Forelimb muscle (tissue), 1 donor: ENCODE measurements at regions not wholly inside any gene's neighbourhood (a gene's known extent, or its start where the extent isn't known, plus 50 kb on each side); places are given as distances from the start of the nearest gene placed in this dataset.
A peak's percentile ranks its signal among the peaks of the same experiment; 100 is the strongest.

Experiments
- DNase-seq: peaks from one replicate; pipeline ENCODE4 v3.0.0-alpha.2; 2013; ENCODE audit warnings: low read depth

GRCh38 chr11:131052367-131052766 is 136.1 kb upstream of the SNX19 start:
- DNase-seq: no peak

- DNase-seq: no peak
Observed at GRCh38 chr11:131056036-131056435, 139.8 kb upstream of the SNX19 start.

- no peak for DNase-seq
Observed at GRCh38 chr11:131063638-131064037, 147.4 kb upstream of the SNX19 start.

GRCh38 chr11:131064373-131064991 is 148.2 kb upstream of the SNX19 start:
- DNase-seq: peak; percentile 4

GRCh38 chr11:131065435-131066413 is 149.4 kb upstream of the SNX19 start:
- DNase-seq: no peak

- DNase-seq: no peak
Observed at GRCh38 chr11:131066551-131066950, 150.3 kb upstream of the SNX19 start.

GRCh38 chr11:131070365-131070764 is 154.1 kb upstream of the SNX19 start:
- no peak for DNase-seq

GRCh38 chr11:131073167-131073566 is 156.9 kb upstream of the SNX19 start:
- no peak for DNase-seq

GRCh38 chr11:131074573-131074972 is 158.3 kb upstream of the SNX19 start:
- DNase-seq: peak; percentile 8

- DNase-seq: no peak
Observed at GRCh38 chr11:131077340-131077739, 161.1 kb upstream of the SNX19 start.

- no peak for DNase-seq
Observed at GRCh38 chr11:131079036-131079435, 162.8 kb upstream of the SNX19 start.

GRCh38 chr11:131089727-131090245 is 173.5 kb upstream of the SNX19 start:
- DNase-seq: no peak

- DNase-seq: no peak
Observed at GRCh38 chr11:131092469-131092868, 176.2 kb upstream of the SNX19 start.

- no peak for DNase-seq
Observed at GRCh38 chr11:131094827-131095226, 178.5 kb upstream of the SNX19 start.

GRCh38 chr11:131095511-131096185 is 179.4 kb upstream of the SNX19 start:
- no peak for DNase-seq

GRCh38 chr11:131099013-131099412 is 182.7 kb upstream of the SNX19 start:
- DNase-seq: no peak

GRCh38 chr11:131099746-131100145 is 183.5 kb upstream of the SNX19 start:
- DNase-seq: no peak

- DNase-seq: no peak
Observed at GRCh38 chr11:131108760-131109159, 192.5 kb upstream of the SNX19 start.

GRCh38 chr11:131109257-131109656 is 193.0 kb upstream of the SNX19 start:
- DNase-seq: no peak

- DNase-seq: no peak
Observed at GRCh38 chr11:131109790-131110189, 193.5 kb upstream of the SNX19 start.

GRCh38 chr11:131111775-131112174 is 195.5 kb upstream of the SNX19 start:
- no peak for DNase-seq

GRCh38 chr11:131118247-131118646 is 202.0 kb upstream of the SNX19 start:
- no peak for DNase-seq
